ENCODE measurements at regions not wholly inside any gene's neighbourhood (a gene's known extent, or its start where the extent isn't known, plus 50 kb on each side); places are given as distances from the start of the nearest gene placed in this dataset.

DNA sequence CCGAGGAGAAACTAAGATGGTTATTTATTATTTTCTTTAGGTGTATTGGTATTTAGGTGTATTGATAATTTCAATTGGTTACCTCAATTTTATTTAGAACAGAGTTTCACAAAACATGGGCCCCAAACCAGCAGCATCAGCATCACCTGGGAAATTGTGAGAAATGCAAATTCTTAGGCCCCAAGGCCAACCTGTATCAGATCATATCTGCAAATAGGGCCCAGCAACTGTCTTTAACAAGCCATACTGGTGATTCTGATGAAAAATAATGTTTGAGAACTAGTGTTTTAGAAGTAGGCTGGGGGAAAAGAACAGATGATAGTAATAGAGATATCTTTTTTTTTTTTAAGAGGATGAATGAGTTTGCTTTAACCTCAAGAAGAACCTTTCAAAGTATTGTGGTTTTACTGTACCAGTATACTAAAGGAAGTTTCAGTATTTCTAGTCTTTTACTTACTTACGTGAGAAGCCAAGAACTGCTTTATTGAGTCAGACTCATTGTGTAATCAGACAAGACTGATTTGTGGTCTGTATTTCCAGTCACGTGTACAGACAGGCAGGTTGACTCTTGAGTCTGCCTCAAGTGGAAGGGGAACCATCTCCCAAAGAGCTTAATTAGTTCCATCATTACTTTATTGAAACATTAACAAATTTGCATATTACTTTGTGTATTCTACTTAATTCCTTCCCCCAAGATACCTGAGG, 60.4 kb upstream of the GAREM1 start:
- Histone ChIP-seq H3K9me2 (replicated peaks; ENCODE audit: insufficient read depth) (no peaks in the 10 kb centered on the region), H3K79me2 (no peaks in the 10 kb centered on the region), H3K4me2 (no peak overlapping the region), H2AFZ (no peak overlapping the region), H3K9me3 (ENCODE audit: low read depth) (no peaks in the 10 kb centered on the region), H3K27ac (peak overlapping the region; percentile 73), H3K36me3 (replicated peaks; ENCODE audit: insufficient read depth, low read depth) (no peaks in the 10 kb centered on the region), H3K4me3 (no peak overlapping the region), H3K4me1 (ENCODE audit: insufficient read depth) (no peaks in the 10 kb centered on the region), H3K27me3 (no peaks in the 10 kb centered on the region), H4K20me1 (ENCODE audit: insufficient read depth, poor library complexity, severe bottlenecking) (no peaks in the 10 kb centered on the region)
- TF ChIP-seq, protein P1, sequence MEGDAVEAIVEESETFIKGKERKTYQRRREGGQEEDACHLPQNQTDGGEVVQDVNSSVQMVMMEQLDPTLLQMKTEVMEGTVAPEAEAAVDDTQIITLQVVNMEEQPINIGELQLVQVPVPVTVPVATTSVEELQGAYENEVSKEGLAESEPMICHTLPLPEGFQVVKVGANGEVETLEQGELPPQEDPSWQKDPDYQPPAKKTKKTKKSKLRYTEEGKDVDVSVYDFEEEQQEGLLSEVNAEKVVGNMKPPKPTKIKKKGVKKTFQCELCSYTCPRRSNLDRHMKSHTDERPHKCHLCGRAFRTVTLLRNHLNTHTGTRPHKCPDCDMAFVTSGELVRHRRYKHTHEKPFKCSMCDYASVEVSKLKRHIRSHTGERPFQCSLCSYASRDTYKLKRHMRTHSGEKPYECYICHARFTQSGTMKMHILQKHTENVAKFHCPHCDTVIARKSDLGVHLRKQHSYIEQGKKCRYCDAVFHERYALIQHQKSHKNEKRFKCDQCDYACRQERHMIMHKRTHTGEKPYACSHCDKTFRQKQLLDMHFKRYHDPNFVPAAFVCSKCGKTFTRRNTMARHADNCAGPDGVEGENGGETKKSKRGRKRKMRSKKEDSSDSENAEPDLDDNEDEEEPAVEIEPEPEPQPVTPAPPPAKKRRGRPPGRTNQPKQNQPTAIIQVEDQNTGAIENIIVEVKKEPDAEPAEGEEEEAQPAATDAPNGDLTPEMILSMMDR (IDR thresholded peaks at IDR 0.05; ENCODE audit: poor library complexity) = no peak
- TF ChIP-seq EZH2phosphoT487 (IDR thresholded peaks at IDR 0.05; ENCODE audit: low read depth, severe bottlenecking, unreplicated experiment) (no peak), EZH2 (IDR thresholded peaks at IDR 0.05; ENCODE audit: borderline replicate concordance) (no peak)
- peak; percentile 65 for DNase-seq (ENCODE audit: low spot score)
- 44% methylated on average over 3 of the region's 3 CpGs for WGBS (ENCODE audit: low lambda C conversion rate, missing lambda C conversion rate)

DNA sequence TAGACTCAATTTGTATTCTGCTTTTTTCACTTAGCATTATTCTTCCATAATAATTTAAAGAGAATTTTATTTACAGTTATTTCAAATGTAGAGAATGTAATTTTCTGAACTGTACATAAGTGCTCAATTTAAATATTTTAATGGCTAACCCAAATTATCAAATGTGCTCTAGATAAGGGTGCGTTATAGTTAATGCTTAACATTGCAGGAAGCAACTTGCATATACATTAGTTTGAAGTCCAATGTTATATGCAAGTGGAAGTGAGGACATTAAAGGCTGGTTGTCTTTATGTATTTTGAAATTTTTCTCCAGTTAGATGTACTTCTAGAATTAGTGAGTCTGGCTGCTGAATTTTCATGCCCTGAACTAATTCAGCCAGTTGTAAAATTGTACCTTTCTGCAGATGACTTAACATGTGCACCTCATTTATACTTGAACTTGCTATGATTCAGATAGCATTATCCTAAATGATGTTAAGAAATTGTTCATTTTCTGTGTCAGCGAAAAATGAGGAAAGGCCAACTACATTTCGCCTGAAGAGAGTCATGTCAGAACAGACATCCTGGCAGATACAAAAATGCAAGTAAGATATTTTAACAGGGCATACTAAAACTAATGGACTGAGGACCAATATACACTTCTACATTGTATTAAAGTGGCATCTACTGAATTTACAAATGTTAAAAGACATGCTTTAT, 59.2 kb upstream of the GAREM1 start:
- no peak for DNase-seq (ENCODE audit: low spot score)
- H3K9me2 ChIP-seq (replicated peaks; ENCODE audit: insufficient read depth) = no peaks in the 10 kb centered on the region
- H3K4me2 ChIP-seq = no peak overlapping the region
- H3K36me3 ChIP-seq (replicated peaks; ENCODE audit: insufficient read depth, low read depth) = no peaks in the 10 kb centered on the region
- no peaks in the 10 kb centered on the region for H3K9me3 ChIP-seq (ENCODE audit: low read depth)
- H3K27ac ChIP-seq = no peak overlapping the region
- no peak for TF ChIP-seq EZH2phosphoT487 (IDR thresholded peaks at IDR 0.05; ENCODE audit: low read depth, severe bottlenecking, unreplicated experiment)
- TF ChIP-seq, protein P1 (IDR thresholded peaks at IDR 0.05; ENCODE audit: poor library complexity) = no peak
- TF ChIP-seq EZH2 (IDR thresholded peaks at IDR 0.05; ENCODE audit: borderline replicate concordance) = no peak
- H2AFZ ChIP-seq = no peak overlapping the region
- no peak overlapping the region for H3K4me3 ChIP-seq
- WGBS (ENCODE audit: low lambda C conversion rate, missing lambda C conversion rate) = 84% methylated on average over 3 of the region's 3 CpGs
- H3K4me1 ChIP-seq (ENCODE audit: insufficient read depth) = no peaks in the 10 kb centered on the region
- no peaks in the 10 kb centered on the region for H4K20me1 ChIP-seq (ENCODE audit: insufficient read depth, poor library complexity, severe bottlenecking)
- H3K79me2 ChIP-seq = no peaks in the 10 kb centered on the region
- H3K27me3 ChIP-seq = no peaks in the 10 kb centered on the region

- Histone ChIP-seq H3K27me3 (peaks cover 15% of the 10 kb centered on the region), H3K79me2 (no peaks in the 10 kb centered on the region), H3K36me3 (replicated peaks; ENCODE audit: insufficient read depth, low read depth) (no peaks in the 10 kb centered on the region), H3K27ac (no peak overlapping the region), H3K4me3 (no peak overlapping the region), H3K4me1 (ENCODE audit: insufficient read depth) (no peaks in the 10 kb centered on the region), H3K9me3 (ENCODE audit: low read depth) (no peaks in the 10 kb centered on the region), H3K9me2 (replicated peaks; ENCODE audit: insufficient read depth) (no peaks in the 10 kb centered on the region), H2AFZ (no peak overlapping the region), H4K20me1 (ENCODE audit: insufficient read depth, poor library complexity, severe bottlenecking) (no peaks in the 10 kb centered on the region), H3K4me2 (no peak overlapping the region)
- WGBS (ENCODE audit: low lambda C conversion rate, missing lambda C conversion rate) = 73% methylated on average over 4 of the region's 4 CpGs
- DNase-seq (ENCODE audit: low spot score) = no peak
- TF ChIP-seq EZH2phosphoT487 (IDR thresholded peaks at IDR 0.05; ENCODE audit: low read depth, severe bottlenecking, unreplicated experiment) = no peak
- TF ChIP-seq, protein P1 (IDR thresholded peaks at IDR 0.05; ENCODE audit: poor library complexity) = no peak
- no peak for TF ChIP-seq EZH2 (IDR thresholded peaks at IDR 0.05; ENCODE audit: borderline replicate concordance)
These were observed 50.1 kb upstream of the GAREM1 start for GRCh38 chr18:32520771-32521170.
